KG1 (cell line): ENCODE measurements at regions not wholly inside any gene's neighbourhood (a gene's known extent, or its start where the extent isn't known, plus 50 kb on each side); places are given as distances from the start of the nearest gene placed in this dataset.
"Not testable (repeated sequence)": the region's sequence is repeated elsewhere in the genome, so short reads cannot be mapped to it uniquely, and the experiment has no call there.

Source experiments
- DNase-seq: peaks from one replicate; lab custom pipeline; 2025; lab: John Stamatoyannopoulos, UW

DNA sequence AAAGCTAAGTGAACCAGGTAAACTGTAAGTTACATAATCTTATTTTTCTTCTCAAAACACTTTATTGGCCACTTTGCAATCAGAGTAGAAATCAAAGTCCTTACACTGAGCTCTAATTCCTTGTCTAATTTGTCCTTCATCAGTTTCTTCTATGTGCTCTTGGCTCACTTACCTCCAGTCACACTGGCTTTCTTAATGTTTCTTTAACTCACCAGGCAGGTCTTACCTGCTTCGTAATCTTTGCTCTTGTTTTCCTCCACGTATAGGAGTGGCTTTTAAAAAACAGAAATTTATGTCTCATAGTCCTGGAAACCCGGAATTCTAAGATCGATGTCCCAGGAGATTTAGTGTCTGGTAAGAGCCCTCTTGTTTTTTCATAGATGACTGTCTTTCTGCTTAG, 1462.1 kb downstream of the FSTL5 start:
- no peak for DNase-seq

DNA sequence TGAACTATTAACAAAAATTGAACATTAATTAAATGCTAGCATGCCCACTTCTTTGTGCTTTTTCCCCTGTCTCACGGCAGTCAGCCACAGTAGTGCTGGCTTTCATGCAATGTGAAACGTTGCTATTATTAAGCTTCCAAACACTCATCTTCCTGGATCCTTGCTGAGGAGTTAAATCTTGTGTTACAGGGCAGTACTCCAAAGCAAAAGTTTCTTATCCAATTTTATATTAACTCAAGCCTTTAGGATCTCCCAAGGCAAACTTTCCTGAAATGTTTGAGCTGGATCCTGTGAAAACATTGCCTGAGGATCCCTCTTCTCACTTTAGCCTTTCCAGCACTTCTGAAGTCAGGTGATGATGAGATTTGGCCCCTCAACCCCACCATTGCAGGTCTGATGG, 1454.8 kb downstream of the FSTL5 start:
- DNase-seq = no peak

DNA sequence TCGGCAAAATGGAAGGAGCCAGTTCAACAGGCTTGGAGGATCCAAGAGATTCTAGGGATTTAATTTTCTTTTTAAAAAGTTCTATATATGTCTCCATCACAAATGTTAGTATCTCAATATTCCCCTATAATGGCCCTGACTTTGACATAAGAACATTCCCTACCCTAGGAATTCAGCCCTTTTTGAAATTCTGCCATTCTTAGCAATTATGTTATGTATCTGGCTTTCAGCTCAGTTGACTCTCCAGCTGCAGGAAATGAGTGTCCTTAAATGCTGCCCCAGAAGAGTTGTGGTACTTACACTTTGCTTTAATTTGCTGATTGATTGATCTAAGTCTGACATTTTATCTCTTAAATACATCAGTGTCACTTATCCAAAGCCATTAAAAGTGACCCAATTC, 1454.3 kb downstream of the FSTL5 start:
- no peak for DNase-seq

DNA sequence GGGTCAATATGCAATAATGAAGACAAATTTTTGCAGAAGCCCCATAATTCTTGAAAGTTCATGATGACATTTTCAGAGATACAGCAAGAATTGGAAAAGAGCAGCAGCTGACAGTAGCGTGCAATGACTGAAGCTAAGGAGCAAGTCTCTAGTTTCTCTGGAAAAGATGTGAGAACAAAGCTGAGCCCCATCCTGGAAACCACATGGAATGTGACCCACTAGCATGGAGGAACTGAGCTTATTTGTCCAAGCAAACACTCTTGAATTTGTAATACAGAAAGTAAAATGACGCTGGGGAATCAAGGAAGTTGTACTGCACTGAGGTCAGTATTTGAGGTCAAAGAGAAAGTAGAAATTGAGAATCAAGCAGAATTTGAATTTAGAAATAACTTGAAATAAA, 1447.2 kb downstream of the FSTL5 start:
- no peak for DNase-seq

DNA sequence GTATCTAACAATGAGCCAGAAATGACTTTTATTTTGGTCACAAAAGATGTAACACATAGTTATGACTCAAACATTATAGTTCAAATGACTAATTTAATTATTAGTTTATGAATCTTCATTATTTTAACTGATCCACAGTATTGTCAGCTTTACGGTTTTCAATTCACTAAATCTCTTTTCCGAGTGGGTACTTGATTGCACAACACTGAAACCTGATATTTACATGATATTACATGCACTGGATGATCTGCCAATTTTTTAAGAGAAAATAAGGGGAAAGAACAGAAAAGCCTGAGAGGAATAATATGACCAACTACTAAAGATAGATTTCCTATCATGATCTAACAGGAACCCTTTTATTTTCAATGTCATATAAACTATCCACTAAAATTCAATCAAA, 1446.0 kb downstream of the FSTL5 start:
- no peak for DNase-seq

DNA sequence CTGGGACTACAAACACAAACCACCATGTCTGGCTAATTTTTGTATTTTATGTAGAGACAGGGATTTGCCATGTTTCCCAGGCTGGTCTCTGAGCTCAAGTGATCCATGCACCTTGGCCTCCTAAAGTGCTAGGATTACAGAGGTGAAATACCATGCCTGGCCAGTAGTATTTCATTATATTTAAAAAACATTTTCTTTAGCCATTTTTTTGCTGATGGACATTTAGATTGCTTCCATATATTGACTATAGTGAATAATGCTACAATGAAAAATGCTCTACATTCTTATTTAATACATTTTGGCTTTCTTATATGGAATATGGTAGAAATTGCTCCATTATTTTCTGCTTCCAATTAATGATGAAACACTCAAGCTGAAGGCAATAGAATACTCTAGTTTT, 1439.7 kb downstream of the FSTL5 start:
- DNase-seq = no peak

DNA sequence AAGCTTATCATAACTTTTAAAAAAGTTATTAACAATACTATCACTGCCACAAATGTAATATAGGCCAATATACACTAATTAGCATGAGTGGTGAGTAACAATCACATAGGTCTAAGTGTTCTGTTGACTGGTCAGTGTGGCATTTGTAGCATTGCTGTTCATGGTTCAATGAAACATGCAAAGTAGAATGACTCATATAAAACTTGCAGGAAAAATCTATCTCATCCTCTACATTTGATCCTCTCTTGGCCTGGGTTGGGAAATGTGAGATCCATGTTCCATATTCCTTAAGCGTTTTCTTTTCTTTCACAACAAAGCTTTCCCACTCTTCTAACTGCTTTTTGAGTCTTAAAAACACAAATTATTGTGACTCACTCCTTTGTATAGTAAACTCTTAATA, 1418.7 kb downstream of the FSTL5 start:
- no peak for DNase-seq

DNA sequence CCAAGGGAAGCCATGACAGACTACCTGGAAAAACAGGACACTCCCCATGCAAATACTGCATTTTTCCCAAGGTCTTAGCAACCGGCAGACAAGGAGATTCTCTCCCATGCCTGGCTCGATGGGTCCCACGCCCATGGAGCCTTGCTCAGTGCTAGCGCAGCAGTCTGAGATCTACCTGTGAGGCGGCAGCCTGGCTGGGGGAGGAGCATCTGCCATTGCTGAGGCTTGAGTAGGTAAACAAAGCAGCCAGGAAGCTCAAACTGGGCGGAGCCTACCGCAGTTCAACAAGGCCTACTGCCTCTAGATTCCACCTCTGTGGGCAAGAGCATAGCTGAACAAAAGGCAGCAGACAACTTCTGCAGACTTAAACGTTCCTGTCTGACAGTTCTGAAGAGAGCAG, 1417.2 kb downstream of the FSTL5 start:
- not testable (repeated sequence) for DNase-seq

DNA sequence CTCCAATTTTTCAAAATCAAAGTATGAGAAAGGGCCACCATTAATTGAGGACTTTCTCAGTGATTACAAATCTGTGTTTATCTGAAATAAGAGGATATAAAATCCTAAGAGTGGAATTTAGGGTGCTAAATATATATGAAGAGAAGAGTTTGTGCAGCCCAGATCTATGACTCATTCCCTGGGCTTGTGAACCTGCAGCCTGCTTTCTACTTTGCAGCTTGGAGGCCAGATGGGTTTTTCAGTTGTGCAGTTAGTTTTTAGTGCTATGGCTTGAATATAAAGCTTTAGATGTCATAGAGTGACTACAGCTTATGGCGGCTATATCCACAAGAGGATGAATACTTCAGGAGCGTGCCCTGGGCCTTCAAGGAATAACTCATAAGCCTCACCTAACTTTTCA, 1391.1 kb downstream of the FSTL5 start:
- no peak for DNase-seq

DNA sequence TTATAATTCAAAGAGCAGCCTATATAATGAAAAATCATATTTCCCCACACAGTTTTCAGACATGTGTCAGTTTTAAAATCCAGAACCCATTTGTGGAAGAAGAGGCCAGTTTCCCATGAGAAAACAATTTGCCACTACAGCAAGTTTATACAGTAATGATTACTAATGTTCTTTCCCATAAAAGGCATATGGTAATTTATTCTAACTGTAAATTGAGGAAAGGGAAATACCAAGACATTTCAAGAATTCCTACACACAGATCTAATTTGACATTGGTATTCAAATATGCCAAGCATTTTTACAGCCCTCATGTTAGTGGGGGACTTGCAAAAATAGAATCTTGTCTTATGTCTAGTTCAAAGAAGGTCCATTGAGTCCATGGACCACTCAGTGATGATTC, 1368.6 kb downstream of the FSTL5 start:
- no peak for DNase-seq

DNA sequence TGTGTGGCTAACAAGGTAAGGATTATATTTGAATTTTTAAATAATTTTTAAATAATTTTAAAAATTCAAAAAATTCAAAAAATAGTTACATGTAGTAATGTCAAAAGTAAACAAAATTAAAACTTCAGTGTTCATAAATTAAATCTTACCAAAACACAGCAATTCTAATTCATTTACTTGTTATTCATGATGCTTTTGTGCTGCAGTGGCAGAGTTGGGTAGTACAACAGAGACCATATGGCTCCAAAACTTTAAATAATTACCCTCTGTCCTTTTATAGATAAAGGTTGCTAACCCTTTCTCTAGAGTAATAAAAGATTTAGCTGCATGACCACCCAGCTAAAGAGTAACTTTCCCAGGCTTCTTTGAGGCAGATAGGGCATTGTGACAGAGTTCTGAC, 1355.6 kb downstream of the FSTL5 start:
- no peak for DNase-seq

DNA sequence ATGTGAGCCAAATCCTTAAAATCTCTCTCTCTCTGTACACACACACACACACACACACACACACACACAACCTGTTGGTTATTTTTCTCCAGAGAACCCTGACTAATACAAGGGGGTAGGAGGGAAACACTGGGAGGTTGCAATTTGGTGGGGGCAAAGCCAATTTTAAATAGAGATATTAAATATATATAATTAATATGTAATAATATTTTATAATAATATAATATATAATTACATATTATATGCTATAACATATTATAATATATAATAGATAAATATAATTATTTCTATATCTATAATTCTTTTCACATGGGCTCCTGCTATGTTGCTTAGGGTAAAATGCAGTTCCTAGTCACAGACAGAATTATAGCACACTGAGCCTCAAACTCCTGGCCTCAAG, 1354.2 kb downstream of the FSTL5 start:
- DNase-seq = no peak

DNA sequence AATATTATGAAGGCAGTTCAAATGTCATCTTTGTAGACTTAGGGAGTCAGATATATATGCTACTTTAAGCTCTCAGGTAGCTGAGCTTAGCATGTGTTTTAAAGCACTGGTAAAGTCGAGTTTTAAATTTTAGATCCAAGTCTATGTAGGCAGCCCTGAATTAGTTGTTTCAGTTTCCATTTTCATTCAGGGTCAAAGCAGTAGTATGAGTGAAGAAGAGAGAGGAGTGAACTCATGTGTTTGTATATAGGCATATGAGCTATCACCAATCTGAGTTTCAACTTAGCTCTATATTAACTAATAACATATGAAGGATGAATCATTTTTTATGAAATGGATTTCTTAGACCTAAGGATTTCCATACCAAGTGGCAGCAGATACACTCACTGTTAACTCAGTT, 1353.4 kb downstream of the FSTL5 start:
- DNase-seq = no peak

DNA sequence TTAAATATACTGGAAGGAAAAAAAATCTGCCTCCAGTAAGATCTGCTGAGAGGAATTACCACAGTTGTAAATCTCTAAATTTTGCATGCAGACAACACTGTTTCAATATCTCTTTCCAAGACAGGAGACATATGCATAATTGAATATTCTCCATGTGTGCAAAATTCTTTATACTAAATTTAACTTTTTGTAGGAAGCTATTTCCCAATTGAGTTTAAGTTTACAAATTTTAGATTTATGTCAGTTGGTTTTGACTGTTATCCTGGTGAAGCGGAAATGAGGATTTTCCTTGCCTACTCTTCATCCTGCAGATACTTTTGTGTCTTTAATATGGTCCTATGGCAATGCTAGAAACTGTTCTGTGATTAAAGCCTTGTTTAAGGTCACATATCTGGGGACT, 1352.9 kb downstream of the FSTL5 start:
- no peak for DNase-seq

DNA sequence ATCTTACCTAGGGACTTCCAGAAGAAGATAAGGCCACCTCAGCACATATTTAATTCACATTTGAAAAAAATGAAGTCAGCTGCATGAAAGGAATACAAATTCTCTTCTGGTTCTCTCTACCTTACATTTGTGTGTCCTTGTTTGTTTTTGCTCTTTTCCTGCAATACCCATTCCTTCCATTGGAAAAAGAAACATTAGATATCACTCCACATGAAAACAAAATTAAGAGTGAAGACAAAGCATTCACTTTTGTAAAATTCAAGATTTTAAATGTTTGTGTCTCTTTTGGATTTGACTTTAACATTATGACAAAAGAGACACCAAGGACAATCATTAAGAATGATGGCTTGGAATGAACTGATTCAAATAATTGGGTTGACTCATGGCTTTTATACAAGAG, 1351.8 kb downstream of the FSTL5 start:
- DNase-seq = no peak

DNA sequence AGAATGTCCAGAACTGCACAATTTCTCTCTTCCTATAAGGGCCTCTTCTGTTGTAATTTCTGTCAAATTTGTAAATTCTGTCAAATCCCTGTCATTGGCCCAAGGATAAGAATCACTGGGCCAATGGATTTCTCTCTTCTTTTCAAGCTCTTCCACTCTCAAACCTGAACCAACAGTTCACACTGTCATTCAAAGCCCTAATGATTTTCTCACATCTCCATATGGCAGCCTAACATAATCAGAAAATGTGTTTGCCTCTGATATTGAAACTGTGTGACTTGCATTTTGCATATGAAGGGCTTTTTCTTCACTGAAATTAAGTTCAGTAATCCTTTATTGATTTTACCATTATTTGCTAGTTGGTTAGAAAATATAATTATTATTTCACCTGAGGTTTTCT, 1349.1 kb downstream of the FSTL5 start:
- no peak for DNase-seq

DNA sequence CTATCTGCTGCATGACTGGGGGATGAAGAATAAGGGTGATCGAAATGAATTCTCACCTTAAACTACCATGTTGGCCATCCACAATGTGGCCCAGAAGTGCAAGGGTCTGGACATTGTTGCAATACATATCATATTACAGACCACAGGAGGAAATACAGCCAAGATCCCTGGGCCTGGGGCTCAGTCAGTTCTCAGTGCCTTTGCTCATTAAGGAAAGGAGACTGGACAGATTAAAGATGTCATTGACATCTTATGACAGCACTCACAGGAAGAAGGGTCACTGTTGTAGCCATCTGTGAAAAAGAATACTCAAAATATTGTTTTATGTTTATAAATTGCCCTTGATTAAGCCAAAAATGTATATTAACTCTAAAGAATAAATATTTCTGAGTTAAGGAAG, 1345.2 kb downstream of the FSTL5 start:
- no peak for DNase-seq

DNA sequence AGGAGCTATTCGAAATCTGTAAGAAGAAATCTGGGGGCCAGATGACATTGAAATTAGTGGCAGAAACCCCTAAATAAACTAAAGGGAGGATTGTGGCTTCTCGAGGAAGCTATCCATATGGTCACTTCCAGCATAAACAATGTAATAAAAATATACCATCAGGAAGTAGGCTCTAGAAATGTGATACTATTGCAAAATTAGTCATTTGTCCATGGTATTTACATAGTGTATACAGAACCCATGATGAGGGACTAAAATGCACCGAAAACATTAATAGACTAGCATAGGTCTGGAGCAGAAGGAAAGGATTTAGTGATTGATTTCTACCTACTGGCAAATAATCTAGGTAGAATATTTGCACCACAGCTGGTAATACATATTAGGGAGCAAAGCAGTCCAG, 1344.0 kb downstream of the FSTL5 start:
- DNase-seq = no peak

DNA sequence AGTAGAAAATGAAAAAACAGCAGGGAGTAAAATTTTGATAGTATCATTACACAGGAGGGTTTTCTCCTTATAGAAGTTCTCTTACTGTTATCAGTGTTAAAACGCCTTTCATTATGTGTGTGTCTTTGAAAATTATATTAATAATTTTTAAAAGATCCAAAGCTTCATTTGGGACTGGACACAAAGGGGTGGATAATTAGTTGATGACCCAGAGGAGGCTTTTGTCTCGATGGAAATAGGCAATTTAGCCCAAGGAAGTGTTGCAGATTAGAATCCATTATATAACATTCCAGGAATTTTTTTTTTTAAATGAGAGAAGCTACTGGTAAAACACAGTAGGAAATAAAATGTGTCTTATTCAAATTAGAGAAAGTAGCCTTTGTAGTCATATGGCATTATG, 1339.3 kb downstream of the FSTL5 start:
- DNase-seq = no peak

DNA sequence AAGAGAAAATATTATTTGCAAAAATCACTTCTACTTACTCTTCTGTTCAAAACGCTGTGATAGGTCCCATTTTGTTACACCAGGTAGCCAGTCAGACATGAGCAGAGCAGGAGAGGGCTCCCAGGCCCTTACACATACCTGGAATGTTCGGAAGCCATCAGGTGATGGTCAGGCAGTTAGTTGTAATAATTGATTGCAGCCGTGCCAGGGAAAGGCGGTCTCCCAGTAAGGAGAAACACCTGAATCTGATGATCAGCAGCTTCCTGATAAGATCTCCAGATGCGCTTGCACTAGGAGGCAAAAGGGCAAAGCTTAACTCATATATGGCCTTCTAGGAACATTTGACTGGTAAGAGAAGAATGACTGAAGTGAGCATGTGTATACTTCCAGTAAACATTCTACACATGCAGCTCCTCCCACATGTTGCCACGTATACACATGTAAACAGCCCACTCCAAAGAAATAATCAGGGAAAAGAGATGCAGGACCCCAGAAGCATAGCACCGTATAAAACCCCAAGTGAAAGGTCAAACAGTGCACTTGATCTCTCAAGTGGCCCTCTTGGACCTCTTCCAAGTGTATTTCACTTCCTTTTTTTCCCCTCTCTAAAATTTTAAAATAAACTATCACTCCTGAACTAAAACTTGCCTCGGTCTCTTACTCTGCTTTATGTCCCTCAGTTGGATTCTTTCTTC, 1338.0 kb downstream of the FSTL5 start:
- no peak for DNase-seq

DNA sequence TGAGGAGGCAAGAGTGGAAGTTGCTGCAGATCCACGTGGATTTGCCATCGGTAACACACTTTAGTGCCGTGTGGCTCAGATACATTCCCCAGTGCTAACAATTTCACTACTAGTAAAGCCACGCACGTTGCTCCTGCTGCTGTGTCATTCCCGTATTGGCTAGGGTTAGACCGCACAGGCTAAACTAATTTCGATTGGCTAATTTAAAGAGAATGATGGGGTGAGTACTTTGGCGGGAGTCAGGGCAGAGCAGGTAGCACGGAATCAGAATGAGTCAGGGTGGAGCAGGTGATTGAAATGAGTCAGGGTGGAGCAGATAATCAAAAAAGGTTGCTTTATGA, 1337.5 kb downstream of the FSTL5 start:
- DNase-seq = no peak

DNA sequence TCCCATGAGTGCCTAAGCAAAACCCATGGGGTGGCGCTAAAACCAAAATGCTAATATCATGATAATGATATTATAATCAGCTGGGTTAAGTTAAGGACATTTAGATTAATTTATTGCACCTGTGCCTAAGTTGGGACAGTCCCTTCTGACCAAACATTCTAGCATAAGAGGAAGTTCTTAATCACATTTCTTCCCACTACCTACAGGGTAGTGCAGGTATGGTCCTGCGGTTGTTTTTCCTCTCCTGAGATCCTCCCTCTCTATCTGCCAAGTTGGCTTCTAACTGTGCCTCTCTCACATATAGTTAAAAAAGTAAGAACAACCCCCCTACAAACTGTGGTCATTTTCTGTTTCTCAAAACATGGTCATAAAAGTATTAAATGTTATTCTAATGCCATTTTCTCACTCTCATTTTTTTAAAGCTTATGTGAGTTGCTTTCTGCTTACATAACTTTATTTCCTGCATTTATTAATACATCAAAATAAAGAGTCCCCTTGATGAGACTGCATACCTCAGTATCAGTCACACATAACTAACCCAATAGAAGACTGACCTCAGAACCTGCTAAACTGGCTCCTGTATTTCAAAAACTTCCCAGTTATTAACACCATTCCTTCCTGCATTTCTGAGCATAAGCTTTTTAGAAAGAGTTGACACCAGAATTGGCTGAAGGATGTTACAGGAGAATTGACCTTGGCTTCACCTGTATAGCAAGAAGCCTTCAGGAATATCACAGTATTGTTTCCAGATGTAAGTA, 1332.5 kb downstream of the FSTL5 start:
- DNase-seq = no peak

DNA sequence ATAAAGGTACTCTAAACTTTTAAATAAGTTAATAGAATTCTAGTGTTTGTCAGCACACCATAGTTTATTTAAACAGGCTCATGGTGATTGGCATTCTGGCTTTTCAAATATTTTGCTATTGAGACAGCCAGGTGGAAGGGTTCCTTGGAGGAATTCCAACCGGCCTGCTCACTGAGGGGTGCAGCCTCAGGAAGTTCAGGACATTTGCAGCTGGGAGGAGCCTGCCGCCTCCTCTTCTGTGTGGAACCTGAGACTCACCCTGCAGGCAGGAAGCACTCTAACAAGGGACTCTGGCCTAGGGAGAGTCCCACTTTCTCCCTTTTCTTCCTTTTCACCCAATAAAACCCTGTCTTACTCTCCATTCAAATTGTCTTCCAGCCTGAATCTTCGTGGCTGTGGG, 1328.0 kb downstream of the FSTL5 start:
- DNase-seq = no peak

DNA sequence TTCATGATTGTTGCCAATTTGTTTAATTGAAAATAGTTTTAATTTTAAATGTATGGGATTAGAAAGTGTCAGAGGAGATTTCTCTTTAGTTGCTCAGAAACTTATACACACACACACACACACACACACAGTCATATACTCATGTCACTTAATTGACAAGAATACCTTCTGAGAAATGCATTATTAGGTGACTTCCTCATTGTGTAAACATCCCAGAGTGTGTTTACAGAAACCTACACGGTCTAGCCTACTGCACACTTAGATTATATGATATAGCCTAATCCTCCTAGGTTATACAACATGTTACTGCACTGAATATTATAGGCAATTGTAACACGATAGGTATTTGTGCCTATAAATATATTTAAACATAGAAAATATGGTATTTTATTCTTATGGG, 1327.4 kb downstream of the FSTL5 start:
- DNase-seq = no peak
